Loucy (cell line): ENCODE measurements at regions not wholly inside any gene's neighbourhood (a gene's known extent, or its start where the extent isn't known, plus 50 kb on each side); places are given as distances from the start of the nearest gene placed in this dataset.

Experiments
- H2AFZ ChIP-seq: fragments of 200-600 bp; sonication (generic); 2 replicates; pipeline ENCODE4 v1.6.0; 2016; ENCODE audit warnings: antibody characterized with exemption, mild to moderate bottlenecking, low read length, moderate library complexity
- H3F3A ChIP-seq: fragments of 200-600 bp; 2 replicates; pipeline ENCODE4 v1.6.0; 2016; ENCODE audit warnings: antibody characterized with exemption, low read depth, mild to moderate bottlenecking
- H3K27me3 ChIP-seq: fragments of 200-600 bp; sonication (generic); 2 replicates; pipeline ENCODE4 v1.6.1; 2014; ENCODE audit warnings: low read length, mild to moderate bottlenecking; ENCODE audit not compliant: insufficient read depth, poor library complexity, severe bottlenecking
- H3K36me3 ChIP-seq: fragments of 200-600 bp; sonication (generic); 2 replicates; pipeline ENCODE4 v1.6.1; 2016; ENCODE audit warnings: low read length; ENCODE audit not compliant: insufficient read depth
- H3K4me1 ChIP-seq: fragments of 200-600 bp; sonication (generic); 2 replicates; pipeline ENCODE4 v1.5.1; 2014; ENCODE audit warnings: low read length, mild to moderate bottlenecking; ENCODE audit not compliant: insufficient read depth, poor library complexity, severe bottlenecking
- H3K4me2 ChIP-seq: fragments of 200-600 bp; sonication (generic); 2 replicates; pipeline ENCODE4 v1.6.0; 2014; ENCODE audit warnings: antibody characterized with exemption, low read length, low read depth, mild to moderate bottlenecking; ENCODE audit not compliant: poor library complexity, severe bottlenecking
- H3K4me3 ChIP-seq: fragments of 200-600 bp; sonication (generic); 2 replicates; pipeline ENCODE4 v1.5.1; 2014; ENCODE audit warnings: low read length, mild to moderate bottlenecking, mixed read lengths; ENCODE audit not compliant: poor library complexity, severe bottlenecking
- H3K79me2 ChIP-seq: fragments of 200-600 bp; sonication (generic); 2 replicates; pipeline ENCODE4 v1.6.1; 2014; ENCODE audit warnings: low read length; ENCODE audit not compliant: insufficient read depth
- H3K9ac ChIP-seq: fragments of 200-600 bp; sonication (generic); 2 replicates; pipeline ENCODE4 v1.6.0; 2014; ENCODE audit warnings: mild to moderate bottlenecking, low read depth, low read length, moderate library complexity; ENCODE audit not compliant: poor library complexity, severe bottlenecking
- H3K9me2 ChIP-seq: fragments of 200-600 bp; sonication (generic); replicated peaks from 2 replicates; pipeline ENCODE4 v1.6.1; 2016; ENCODE audit warnings: low read depth, low read length, mixed read lengths
- H3K9me3 ChIP-seq: fragments of 200-600 bp; sonication (generic); 2 replicates; pipeline ENCODE4 v1.6.1; 2014; ENCODE audit warnings: mild to moderate bottlenecking, antibody characterized with exemption, low read length, low read depth; ENCODE audit not compliant: insufficient read depth
- H4K20me1 ChIP-seq: fragments of 200-600 bp; sonication (generic); 2 replicates; pipeline ENCODE4 v1.6.0; 2014; ENCODE audit warnings: antibody characterized with exemption, low read length, mild to moderate bottlenecking; ENCODE audit not compliant: insufficient read depth, poor library complexity, severe bottlenecking
- EZH2phosphoT487 ChIP-seq: fragments of 200-600 bp; IDR thresholded peaks from 2 replicates; pipeline ENCODE4 v1.6.1; 2018; ENCODE audit warnings: antibody characterized with exemption, mild to moderate bottlenecking, moderate library complexity, borderline replicate concordance
- TF ChIP-seq, protein P1 (sequence below): fragments of 200-600 bp; sonication (generic); conservative IDR thresholded peaks from 2 replicates; pipeline ENCODE4 v1.5.1; 2014; ENCODE audit warnings: mild to moderate bottlenecking, antibody characterized with exemption, low read length

DNA sequence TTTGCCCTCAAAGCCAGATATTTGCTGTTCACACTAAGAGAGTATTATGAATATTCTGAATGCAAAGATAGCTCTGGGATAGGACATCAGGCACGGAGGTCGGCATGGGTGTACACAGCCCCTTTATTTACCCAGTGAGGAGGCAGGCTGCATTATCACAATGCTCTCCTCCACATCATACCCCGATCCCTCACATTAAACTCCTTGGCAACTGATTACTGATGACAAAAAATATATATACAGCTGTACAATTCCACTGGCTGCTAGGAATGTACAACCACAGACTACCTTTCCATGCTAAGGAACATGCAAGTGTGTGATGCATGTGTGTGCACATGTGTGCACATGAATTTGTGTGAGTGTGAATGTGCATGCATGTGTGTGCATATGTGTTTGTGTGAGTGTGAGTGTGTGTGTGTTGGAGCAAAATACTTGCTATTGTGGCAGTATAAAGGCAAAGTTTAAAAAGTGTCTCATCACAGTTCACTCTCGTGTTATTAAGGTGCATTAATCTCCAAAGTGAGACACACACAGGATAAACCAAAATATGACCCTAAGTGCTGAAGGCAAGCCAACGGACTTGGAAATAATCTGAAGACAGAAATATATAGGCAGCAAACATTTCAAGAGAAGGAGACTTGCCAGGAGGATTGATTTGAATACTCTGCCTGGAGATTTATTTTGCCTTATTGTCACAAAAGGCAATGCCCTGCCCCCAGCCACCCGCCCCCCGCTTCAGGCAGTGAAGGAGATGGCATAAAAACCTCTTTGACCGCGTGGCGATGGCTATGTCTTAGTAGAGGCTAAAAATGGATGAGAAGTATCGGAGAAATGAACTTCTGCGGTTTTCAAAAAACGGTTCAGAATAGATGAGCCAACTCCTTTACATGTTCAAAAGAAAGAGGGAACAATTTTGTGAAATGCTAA, 274.8 kb downstream of the TSHZ3 start:
- Histone ChIP-seq H3K4me2 (no peak overlapping the region), H3K79me2 (no peaks in the 10 kb centered on the region), H3K9me3 (no peaks in the 10 kb centered on the region; the same call in 1 of the 2 replicates), H3K9me2 (no peaks in the 10 kb centered on the region), H2AFZ (no peak overlapping the region), H3K36me3 (no peaks in the 10 kb centered on the region), H3K4me3 (no peak overlapping the region), H3K27me3 (no peaks in the 10 kb centered on the region), H3K9ac (no peak overlapping the region), H4K20me1 (no peaks in the 10 kb centered on the region), H3K4me1 (no peaks in the 10 kb centered on the region), H3F3A (no peaks in the 10 kb centered on the region)
- TF ChIP-seq, protein P1, sequence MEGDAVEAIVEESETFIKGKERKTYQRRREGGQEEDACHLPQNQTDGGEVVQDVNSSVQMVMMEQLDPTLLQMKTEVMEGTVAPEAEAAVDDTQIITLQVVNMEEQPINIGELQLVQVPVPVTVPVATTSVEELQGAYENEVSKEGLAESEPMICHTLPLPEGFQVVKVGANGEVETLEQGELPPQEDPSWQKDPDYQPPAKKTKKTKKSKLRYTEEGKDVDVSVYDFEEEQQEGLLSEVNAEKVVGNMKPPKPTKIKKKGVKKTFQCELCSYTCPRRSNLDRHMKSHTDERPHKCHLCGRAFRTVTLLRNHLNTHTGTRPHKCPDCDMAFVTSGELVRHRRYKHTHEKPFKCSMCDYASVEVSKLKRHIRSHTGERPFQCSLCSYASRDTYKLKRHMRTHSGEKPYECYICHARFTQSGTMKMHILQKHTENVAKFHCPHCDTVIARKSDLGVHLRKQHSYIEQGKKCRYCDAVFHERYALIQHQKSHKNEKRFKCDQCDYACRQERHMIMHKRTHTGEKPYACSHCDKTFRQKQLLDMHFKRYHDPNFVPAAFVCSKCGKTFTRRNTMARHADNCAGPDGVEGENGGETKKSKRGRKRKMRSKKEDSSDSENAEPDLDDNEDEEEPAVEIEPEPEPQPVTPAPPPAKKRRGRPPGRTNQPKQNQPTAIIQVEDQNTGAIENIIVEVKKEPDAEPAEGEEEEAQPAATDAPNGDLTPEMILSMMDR: no peak
- TF ChIP-seq EZH2phosphoT487: no peak

DNA sequence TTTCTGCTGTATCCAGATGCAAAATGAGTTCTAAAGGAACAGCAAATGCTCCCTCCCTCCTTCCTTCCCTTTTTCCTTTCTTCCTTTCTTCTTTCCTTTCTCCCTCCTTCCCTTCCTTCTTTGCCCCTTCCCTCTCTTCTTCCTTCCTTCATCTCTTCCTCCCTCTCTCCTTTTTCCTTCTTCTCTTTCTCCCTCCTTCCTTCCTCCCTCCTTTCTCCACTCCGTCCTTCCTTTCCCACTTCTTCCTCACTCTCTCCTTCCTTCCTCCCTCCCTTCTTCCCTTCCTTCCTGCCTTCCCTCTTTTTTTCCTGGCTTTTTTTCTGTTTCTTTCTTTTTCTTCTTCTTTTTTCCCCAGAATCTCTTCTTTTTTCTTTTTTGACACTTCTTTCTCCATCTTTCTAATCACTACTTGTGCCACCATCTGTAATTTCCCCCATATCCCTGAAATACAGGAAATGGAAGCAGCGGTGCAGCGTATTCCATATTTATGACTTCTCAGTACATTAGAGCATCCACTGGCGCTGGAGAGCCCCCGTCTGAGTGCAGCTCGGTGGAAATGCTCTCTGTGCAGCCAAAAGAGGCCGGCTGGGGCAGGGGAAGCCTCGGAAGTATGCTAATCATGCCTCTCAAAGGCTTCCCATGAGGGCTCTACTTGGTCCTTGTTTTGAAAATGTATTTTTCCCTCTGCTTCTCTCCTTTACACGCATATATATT, 275.6 kb downstream of the TSHZ3 start:
- H2AFZ ChIP-seq: no peak overlapping the region
- H3K79me2 ChIP-seq: no peaks in the 10 kb centered on the region

DNA sequence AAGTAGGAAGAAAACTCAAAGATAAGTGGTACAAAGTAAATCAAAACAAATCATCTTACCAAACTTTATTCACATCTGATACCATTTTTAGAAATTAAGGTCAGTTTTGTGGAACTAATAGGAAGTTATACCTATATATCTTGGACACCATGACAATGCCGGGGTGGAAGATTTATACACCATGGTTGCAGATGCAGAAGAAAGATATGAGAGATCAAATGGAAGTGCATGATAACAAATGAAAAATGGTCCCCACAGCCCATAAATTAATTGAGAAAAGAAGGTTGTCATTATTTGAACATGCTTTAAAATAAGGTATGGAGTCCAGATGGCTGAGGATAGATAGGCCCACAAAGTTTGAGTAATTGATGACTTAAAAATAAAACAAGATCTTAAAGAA, 276.8 kb downstream of the TSHZ3 start:
- H3K4me2 ChIP-seq: no peak overlapping the region
- no peaks in the 10 kb centered on the region for H3K36me3 ChIP-seq
- no peaks in the 10 kb centered on the region; the same call in 1 of the 2 replicates for H3K9me3 ChIP-seq
- no peak overlapping the region for H2AFZ ChIP-seq
- no peaks in the 10 kb centered on the region for H4K20me1 ChIP-seq
- H3K79me2 ChIP-seq: no peaks in the 10 kb centered on the region
- no peaks in the 10 kb centered on the region for H3K9me2 ChIP-seq
- no peak overlapping the region for H3K4me3 ChIP-seq
- TF ChIP-seq EZH2phosphoT487: no peak
- TF ChIP-seq, protein P1: no peak
- H3F3A ChIP-seq: no peaks in the 10 kb centered on the region
- H3K9ac ChIP-seq: no peak overlapping the region
- no peaks in the 10 kb centered on the region for H3K4me1 ChIP-seq
- H3K27me3 ChIP-seq: no peaks in the 10 kb centered on the region

More for the DNA sequence above, 275.6 kb downstream of the TSHZ3 start:
- no peak overlapping the region for H3K4me3 ChIP-seq
- H3K36me3 ChIP-seq: no peaks in the 10 kb centered on the region
- H3K9me3 ChIP-seq: no peaks in the 10 kb centered on the region; the same call in 1 of the 2 replicates
- no peaks in the 10 kb centered on the region for H4K20me1 ChIP-seq
- no peaks in the 10 kb centered on the region for H3K9me2 ChIP-seq
- H3K4me2 ChIP-seq: no peak overlapping the region
- no peak overlapping the region for H3K9ac ChIP-seq
- no peaks in the 10 kb centered on the region for H3K4me1 ChIP-seq
- H3F3A ChIP-seq: no peaks in the 10 kb centered on the region
- H3K27me3 ChIP-seq: no peaks in the 10 kb centered on the region
- no peak for TF ChIP-seq EZH2phosphoT487
- TF ChIP-seq, protein P1: no peak
